A673 (cell line): ENCODE measurements at regions not wholly inside any gene's neighbourhood (a gene's known extent, or its start where the extent isn't known, plus 50 kb on each side); places are given as distances from the start of the nearest gene placed in this dataset.

ENCODE experiments used
- CTCF ChIP-seq: fragments of 300-800, 200-600 bp; sonication (generic); conservative IDR thresholded peaks from 2 replicates; pipeline ENCODE4 v1.5.1; 2017; ENCODE audit warnings: low read depth, mild to moderate bottlenecking, antibody characterized with exemption, low read length, moderate library complexity, mixed read lengths
- EZH2 ChIP-seq: fragments of 200-600 bp; sonication (generic); IDR thresholded peaks from 2 replicates; pipeline ENCODE4 v1.6.1; 2017; ENCODE audit warnings: borderline replicate concordance, low read depth, mild to moderate bottlenecking, mixed read lengths, antibody characterized with exemption, low read length; ENCODE audit not compliant: poor library complexity, severe bottlenecking

DNA sequence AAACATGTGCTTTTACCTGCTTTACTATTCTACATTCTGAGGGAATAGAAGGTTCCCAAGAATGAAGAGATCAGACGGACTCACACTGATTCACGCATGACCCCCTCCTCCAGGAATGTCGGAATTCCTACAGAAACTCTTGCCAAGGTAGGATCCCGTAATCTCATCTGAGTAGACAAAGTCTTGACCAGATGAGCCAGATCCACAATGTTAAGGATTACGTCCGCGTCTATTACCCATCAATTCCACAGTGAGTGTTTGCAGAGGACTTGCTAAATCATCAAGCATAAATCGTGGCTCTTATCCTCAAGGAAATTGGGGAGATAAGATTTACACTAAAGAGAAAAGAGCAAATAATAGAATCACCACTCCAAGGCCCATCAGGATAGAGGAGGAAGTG, 245.9 kb upstream of the FOXQ1 start:
- TF ChIP-seq EZH2 (no peak), CTCF (no peak)
